Skeletal muscle cell (primary cell): ENCODE measurements at regions not wholly inside any gene's neighbourhood (a gene's known extent, or its start where the extent isn't known, plus 50 kb on each side); places are given as distances from the start of the nearest gene placed in this dataset.

Experiments
- DNase-seq: peaks from one replicate; pipeline ENCODE4 v3.0.0-alpha.2; 2010; ENCODE audit warnings: low read depth
- H3K4me3 ChIP-seq: 2 replicates; pipeline ENCODE4 v1.5.1; 2011; ENCODE audit warnings: low read depth, mild to moderate bottlenecking, control low read depth, low read length, moderate library complexity

DNA sequence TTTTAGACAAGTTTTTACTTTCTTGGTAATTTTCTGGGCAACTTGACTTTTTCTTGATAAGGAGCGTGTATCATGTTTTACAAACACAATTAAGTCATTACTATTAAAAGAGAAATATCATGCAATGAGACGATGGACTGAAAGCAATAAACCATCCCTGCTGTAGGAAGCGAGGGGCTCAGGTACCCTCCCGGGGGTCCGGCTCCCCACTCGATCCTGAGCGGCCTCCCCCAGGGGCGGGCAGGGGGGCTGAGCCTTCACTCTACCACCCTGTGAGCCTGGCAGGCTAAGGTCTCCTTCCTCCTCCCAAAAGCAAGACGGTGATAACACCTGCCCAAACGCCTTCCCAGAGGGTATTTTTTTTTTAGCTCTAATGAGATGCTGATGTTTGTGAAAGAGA lies 51.8 kb upstream of the ADGRA1 start:
- no peak for DNase-seq
- no peak overlapping the region for H3K4me3 ChIP-seq

DNA sequence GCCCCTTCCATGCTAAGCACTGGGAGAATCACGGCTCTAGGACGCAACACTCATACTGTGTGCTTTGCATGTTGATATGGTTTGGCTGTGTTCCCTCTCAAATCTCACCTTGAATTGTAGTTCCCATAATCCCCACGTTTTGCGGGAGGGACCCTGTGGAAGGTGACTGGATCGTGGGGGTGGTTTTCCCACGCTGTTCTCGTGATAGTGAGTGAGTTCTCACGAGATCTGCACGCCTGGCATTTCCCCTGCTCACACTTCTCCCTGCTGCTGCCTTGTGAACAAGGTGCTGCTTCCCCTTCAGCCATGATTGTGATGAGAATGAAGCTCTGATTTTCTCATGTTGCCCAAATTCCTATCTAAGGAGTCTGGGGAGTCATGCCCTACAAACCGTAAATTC lies 53.0 kb upstream of the ADGRA1 start:
- DNase-seq: no peak
- H3K4me3 ChIP-seq: no peak overlapping the region

DNA sequence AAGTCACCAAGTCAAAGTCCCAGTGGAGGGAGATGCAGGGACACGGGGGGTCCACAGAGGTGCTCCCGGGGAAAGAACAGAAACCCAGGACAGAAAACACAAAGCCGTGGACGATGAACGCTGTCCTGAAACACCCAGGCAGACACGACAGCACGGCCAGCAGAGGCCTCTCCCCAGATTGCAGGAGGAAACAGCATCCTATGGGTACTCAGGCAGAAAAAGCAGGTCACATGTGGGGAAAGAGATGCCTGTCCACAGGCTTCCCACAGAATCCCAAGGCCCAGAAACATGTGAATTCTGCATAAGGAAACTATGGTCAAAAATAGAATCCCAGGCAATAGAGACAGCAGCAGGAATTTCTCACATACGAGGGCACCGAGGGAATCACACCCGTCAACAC lies 53.6 kb upstream of the ADGRA1 start:
- no peak overlapping the region for H3K4me3 ChIP-seq
- DNase-seq: no peak

DNA sequence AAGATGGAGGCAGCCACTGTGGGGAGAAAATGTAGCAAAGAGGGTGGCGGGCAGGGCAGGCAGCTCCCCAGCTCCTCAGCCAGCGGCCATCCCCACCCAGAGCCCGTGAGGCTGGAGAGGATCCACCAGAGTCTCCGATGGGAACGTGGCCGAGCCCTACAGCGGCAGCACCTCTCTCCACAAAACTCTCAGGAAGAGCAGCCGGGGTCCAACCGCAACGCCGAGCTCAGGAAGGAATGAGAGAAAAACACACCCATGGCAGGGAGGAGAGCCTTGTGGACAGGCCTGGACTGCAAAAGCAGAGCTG lies 54.0 kb upstream of the ADGRA1 start:
- no peak overlapping the region for H3K4me3 ChIP-seq
- DNase-seq: no peak

DNA sequence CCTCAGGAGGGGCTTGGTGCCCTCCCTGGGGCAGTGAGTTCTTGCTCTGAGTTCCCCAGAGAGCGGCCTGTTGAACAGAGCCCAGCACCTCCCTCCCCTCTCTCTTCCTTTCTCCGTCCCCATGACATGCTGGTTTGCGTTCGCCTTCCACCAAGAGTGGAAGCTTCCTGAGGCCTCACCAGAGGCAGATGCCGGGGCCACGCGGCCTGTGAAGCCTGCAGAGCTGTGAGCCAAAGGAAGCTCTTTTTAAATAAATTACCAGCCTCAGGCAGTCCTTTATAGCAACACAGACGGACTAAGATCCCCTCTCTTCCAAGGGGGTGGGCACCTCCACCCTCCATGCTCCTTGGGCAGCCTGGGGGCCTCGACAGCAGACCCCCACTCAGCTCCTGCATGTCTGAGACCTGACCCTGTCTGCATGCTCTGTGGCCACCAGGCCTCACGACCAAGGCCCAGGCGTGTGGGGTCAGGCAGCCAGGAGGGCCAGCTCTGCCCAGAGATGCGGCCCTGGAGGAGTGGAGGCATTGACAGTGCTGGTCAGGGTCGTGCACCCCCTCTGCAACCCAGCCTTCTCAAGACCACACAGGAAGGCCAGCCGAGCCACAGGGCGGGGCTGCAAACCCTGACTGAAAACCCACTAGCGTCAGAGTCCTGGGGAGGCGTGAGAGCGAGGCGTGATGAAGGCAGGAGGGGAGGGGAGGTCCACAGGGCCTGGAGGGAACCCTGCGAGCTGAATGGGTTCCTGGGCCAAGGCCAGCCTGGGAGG lies 54.6 kb upstream of the ADGRA1 start:
- DNase-seq: no peak

DNA sequence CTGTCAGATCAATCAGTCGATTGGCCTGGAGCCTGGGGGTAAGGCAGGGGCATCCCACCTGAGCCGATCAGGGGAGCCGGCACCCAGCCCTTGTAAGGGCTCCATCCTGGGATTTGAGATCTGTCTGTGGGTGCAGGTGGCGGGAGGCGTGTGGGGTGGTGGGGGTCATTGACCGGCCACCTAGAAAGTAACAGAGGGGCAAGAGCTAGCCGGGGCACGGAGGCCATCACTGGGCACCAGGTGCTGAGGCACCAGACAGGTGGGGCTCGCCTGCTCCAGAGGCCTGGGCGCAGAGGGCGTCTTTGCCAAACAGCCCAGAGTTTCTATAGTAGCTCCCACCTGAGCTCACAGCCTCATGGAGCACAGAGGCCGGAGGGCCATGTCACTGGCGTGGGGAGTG lies 55.5 kb upstream of the ADGRA1 start:
- H3K4me3 ChIP-seq: no peak overlapping the region
- no peak for DNase-seq

More for the DNA sequence above, 54.6 kb upstream of the ADGRA1 start:
- H3K4me3 ChIP-seq: no peak overlapping the region

DNA sequence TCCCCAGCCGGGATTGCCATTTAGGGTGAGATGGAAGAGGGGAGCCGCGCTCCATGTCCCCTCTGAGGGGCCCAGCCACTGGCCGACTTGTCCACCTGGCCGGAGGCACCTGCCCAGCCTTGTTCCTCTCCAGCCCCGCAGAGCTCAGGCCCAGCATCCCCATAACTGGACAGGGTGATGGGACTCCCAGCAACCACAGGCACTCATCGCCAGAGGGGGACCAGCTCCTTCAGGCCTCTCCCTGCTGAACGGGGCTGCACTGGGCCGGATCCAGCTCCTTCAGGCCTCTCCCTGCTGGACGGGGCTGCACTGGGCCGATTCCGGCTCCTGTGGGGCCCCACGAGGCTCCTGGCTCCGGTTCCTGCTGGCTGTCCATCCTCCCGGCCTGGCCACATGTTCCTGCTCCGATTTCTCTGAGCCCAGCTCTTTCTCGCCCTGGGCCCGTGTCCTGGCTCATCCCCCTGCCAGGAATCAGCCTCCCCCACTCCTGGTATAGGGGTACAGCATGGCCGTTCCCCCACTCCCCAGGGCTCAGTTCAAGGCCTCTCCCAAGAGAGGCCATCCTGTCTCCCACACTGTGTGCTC lies 56.1 kb upstream of the ADGRA1 start:
- DNase-seq: no peak
- H3K4me3 ChIP-seq: no peak overlapping the region

DNA sequence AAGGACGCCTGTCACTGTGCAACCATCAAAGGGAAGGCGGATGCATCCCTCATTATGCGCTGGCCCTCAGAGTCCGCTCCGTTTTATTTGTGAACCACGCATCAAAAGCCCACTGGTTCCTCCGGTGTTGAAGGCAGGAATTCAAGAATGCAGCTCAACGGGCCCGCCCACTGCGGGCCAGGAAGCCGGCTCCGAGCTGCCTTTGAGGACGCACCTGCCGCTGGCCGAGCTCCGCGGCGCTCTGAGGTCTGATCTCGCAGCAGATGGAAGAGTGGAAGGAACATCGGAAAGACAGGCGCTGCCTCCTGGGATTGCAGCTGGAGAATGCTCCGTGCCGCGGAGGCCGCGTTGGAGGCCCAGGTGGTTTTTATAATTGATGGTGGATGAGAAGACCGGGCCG lies 56.9 kb upstream of the ADGRA1 start:
- H3K4me3 ChIP-seq: no peak overlapping the region
- no peak for DNase-seq

DNA sequence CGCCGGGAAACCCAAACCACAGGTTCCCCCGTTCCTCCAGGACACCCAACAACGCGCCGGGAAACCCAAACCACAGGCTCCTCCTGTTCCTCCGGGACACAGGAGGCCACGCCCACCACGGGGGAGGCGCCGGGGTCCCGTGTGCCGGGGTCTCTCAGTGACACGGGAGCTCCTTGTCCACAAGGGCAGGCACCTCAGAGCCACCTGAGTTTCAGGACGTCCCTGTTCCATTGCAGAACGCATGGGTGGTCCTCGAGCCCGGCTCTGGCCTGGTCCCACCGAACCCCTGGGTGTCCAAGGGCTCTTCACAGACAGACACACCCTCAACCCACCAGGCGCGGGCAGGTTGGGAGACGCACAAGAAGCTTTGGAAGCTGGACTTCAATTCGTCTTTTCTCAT lies 57.6 kb upstream of the ADGRA1 start:
- no peak overlapping the region for H3K4me3 ChIP-seq
- no peak for DNase-seq

DNA sequence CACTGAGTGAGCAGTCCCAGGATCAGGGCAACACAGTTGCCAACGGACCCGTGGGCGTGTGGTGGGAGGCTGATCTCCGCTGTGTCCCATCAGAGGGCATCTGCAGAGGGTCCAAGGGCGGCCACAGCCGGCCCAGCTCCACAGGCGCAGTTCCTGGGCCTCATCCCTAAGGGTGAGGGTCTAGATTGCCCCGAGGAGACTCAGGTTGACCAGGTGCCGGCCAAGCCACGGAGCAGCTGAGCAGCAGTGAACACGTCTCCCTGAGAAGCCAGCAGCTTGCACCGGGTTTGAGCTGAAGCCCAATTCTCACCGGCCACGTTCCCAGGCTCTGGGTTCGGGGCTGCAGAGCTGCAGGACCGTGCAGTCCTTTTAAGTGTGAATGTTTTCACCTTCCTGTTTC lies 58.8 kb upstream of the ADGRA1 start:
- no peak for DNase-seq
- no peak overlapping the region for H3K4me3 ChIP-seq

DNA sequence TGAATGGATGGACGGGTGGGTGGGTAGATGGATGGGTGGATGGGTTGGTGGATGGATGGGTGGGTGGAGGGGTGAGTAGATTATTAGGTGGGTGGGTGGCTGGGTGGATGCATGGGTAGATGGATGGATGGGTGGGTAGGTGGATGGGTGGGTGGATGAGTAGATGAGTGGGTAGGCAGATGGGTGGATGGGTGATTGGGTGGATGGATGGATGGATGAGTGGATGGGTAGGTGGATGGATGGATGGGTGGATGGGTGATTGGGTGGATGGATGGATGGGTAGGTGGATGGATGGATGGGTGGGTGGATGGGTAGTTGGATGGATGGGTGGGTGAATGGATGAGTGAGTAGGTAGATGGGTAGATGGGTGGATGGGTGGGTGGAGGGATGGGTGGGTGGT lies 59.6 kb upstream of the ADGRA1 start:
- no peak for DNase-seq
- no peak overlapping the region for H3K4me3 ChIP-seq

DNA sequence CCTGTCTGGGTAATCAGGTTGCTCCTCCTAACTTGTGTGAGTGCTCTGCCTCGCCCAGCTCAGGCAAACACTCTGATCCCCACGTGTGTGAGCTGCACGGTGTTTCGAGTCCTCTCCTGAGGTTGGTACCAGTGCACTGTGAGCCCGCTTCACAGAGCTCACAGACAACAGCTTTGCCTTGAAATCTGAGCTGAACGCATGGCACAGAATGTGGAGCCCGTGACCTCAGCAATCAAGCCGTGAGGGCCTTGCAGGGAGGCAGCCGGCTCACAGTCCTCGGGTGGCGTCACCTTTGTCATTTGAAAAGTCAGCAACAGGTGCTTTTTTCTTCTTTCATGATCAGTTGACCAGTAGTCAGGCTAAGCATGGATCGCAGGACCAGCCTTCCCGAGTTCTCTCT lies 60.2 kb upstream of the ADGRA1 start:
- DNase-seq: no peak
- H3K4me3 ChIP-seq: no peak overlapping the region

DNA sequence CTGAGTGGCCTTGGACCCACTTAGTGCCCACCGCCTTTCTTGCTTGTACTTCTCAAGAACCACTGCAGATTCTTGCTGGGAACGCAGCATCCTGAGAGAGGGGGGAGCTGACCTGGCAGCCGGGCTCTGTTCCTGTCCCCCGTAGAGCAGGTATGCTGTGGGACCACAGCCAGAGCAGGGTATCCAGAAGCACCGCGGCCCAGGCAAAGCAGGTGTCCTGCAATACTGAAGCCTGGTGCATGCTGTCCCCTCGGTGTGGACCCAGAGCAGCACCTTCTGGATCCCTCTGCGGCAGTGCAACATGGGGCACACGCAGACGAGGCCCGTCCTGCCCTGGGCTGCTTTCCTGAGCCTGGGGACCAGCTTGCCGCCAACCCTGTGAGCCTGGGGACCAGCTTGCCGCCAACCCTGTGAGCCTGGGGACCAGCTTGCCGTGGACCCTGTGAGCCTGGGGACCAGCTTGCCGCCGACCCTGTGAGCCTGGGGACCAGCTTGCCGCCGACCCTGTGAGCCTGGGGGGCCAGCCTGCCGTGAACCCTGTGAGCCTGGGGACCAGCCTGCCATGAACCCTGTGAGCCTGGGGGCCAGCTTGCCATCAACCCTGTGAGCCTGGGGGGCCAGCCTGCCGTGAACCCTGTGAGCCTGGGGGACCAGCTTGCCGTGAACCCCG lies 60.9 kb upstream of the ADGRA1 start:
- DNase-seq: no peak
- no peak overlapping the region for H3K4me3 ChIP-seq

DNA sequence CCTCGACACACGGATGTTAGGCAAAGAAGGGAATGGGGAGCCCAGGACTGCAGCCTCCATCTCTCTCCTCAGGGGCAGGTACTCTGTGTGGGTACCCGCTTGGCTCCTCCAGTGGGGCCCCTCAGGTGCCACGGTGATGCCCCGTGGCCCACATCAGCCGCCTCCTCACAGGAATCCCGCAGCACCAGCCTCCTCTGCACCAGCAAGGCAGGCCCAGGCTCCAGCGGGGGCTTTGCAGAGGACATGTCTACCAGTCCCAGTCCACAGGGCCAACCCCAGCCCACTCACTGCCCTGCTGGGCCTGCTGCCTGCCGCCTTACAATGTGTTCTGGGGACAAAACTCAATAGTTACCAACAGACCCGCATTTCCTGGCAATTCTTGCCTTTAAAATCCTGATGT lies 61.6 kb upstream of the ADGRA1 start:
- DNase-seq: no peak

DNA sequence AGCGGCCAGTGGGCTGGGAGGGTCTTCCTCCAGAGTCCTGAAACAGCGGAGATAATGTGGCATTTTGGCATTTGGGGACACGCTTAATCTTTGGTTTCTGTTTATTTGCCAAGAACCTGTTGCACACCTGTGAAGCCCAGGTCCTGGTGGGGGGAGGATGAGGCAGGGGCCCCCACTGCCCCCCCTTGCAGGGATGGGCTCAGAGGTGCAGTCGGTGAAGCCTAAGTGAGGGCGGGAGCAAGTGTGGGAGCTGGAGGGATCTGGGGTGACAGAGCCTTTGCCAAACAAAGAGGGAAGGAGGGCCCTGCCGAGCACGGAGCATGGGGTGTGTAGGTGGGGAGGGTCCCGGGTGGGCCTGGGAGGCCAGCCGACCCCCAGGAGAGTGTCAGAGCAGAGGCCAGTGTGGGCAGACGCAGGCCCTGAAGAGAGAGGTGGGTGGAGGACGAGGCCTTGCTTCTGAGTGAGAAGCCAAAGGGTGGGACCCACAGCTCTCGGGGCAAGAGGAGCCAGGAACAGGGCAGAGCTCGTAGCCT lies 62.1 kb upstream of the ADGRA1 start:
- DNase-seq: no peak

More for the DNA sequence above, 61.6 kb upstream of the ADGRA1 start:
- H3K4me3 ChIP-seq: no peak overlapping the region

DNA sequence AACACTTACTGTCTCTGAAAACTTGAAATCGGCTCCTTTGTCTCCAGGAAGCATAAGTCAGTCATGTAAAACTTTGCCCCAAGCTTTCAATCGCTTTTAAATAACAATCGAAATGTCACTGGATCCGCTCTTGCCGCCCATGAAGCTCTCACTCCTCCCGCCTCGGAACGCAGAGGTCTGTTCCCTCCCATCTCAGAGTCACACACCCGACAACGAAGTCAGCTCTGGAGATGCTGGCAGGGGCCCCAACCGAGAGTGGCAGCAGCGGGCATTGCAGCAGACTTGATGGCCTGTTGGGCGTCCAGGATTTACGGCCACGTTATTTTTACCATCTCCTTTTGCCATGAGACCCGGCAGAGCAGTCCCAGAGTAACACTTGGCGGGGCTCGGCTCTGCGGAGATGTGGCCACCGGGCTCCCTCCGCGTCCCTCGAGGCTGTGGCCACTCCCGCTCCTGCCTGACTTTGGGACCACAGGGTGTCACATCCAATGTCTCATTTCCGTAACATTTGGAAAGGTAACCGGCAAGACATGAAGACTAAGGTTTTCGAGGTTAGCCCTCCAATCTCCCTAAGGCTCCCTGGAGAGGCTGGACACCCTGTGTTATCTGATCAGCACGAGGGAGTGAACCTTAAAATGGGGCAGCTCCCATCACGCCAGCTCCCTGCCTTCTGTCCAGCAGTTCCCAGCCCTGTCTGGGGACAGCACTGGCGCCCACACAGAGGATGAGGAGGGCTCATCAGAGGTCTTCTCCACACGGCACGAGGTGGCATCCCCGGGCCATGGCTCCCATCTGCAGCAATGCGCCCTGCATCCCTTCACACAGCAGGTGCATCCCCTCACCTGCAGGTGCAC lies 62.8 kb upstream of the ADGRA1 start:
- no peak for DNase-seq
- no peak overlapping the region for H3K4me3 ChIP-seq

More for the DNA sequence above, 62.1 kb upstream of the ADGRA1 start:
- H3K4me3 ChIP-seq: no peak overlapping the region

DNA sequence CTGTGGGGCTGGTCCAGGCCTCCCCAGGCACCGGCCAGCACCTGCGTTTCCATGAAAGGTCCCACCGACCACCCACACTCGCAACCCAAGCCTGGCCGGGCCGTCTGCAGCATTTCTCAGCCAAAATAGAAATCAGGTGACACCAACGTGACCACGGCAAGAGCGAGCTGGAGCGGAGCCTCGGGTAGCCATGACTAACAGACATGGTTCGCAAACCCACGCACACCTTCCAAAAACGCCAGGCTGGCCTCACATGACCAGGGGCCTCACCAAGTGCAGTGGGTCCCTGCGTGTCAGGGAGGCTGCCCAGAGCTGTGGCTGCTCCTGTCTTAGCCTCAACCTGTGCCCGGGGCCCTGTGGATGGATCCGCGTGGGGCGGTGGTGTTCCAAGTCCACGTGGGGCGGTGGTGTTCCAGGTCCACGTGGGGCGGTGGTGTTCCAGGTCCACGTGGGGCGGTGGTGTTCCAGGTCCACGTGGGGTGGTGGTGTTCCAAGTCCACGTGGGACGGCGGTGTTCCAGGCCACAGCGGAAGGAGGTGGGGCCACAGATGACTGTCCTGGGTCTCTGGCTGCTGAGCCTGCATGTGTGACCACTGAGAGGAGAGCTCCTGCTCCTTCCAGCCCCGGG lies 64.4 kb upstream of the ADGRA1 start:
- no peak overlapping the region for H3K4me3 ChIP-seq
- no peak for DNase-seq

DNA sequence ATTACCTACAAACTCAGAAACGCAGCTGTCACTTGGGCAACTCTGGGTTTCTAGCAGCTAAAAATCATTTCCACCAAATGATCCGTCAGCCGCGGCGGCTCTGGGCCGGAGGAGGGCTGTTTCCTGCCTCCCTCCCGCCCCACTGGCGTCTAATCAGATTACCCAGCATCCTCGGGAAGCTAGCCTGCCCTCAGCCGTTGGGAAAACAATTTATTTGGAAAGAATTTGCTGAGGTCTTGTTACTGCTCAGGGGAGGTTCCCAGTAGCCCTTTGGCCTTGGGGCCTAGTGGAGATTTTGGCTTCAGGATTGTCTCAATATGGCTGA lies 65.0 kb upstream of the ADGRA1 start:
- H3K4me3 ChIP-seq: no peak overlapping the region
- no peak for DNase-seq

DNA sequence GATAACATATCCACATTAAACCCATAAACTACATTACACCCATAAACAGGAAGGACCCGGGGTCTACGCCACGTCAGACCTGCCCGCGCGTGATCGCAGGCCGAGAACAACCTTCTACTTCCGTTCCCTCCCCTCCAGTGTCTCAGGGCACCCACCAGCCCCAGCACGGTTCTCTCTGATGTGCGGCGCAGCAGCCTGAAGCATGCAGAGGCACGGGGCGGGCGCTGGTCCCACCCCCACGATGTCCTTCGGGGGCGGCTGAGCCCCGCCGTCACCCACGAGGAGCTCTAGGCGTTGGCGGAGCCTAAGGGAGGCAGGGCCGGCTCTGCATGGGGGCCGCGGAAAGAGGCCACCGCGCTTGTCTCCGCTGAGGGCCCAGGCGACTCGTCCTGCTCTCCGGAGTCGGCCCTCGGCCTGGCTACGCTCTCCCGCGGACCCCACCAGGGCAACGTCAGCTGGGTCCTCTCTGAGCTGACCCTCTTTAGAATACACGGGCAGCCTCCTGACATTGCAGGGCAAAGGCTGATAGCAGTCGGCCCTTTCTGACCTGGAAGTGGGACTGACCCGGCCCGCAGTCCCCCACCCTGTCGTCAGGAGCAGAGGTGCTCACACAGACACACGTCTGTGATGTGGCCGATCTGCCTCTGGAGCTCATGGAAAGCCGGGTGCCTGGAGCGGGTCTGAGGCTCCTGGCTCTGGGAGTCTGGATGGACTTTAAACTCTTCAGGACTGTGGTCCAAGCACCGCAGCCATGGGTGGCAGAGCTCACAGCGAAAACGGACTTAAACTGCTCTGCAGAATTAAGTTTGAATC lies 65.6 kb upstream of the ADGRA1 start:
- no peak for DNase-seq
- no peak overlapping the region for H3K4me3 ChIP-seq
